ENCODE measurements at regions not wholly inside any gene's neighbourhood (a gene's known extent, or its start where the extent isn't known, plus 50 kb on each side); places are given as distances from the start of the nearest gene placed in this dataset.

DNA sequence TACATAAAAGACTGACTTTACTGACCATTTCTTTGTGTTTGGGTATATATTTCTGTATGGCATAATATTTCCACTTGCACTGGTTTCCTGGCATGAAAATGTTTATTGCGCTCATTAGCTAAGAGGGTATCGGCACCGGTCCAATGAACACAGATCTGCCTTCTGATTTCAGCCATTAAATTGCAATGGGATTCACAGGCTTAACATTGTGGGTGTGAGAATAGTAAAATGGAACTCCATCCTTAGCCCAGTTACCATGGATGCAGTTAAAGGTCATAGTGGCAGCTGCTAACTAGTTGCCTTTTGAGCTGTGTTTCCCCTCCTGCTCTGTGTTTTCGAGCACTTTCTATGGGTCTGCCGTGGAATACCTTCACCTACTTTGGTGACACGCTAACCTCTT, 352.6 kb upstream of the POU3F3 start:
- no peaks in the 10 kb centered on the region for H3K36me3 ChIP-seq
- peaks cover 0 to 3% (median 0%) of the 10 kb centered on the region in 7 donors for H3K27me3 ChIP-seq (replicated peaks in 1 of 7)
- no peak for DNase-seq
- TF ChIP-seq CTCF (IDR thresholded peaks at IDR 0.05 in 8 of 11, conservative IDR thresholded peaks at IDR 0.05 in 3 of 11) (no peak), POLR2AphosphoS5 (IDR thresholded peaks at IDR 0.05) (no peak), POLR2A (IDR thresholded peaks at IDR 0.05) (no peak)
- no peaks in the 10 kb centered on the region for H3K9me3 ChIP-seq
- no peak overlapping the region for H3K27ac ChIP-seq
- intact Hi-C loops (cut with DNase I; ENCODE audit: low total_unique reads), result no loop called here
- no peak overlapping the region for H3K4me3 ChIP-seq
- no peaks in the 10 kb centered on the region for H3K4me1 ChIP-seq
- 91 to 96% (median 94%) methylated on average over 6 of the region's 6 CpGs for WGBS, 5 donors

GRCh38 chr2:104501929-104502328, 352.0 kb upstream of the POU3F3 start:
- TF ChIP-seq POLR2A (IDR thresholded peaks at IDR 0.05), result no peak
- TF ChIP-seq POLR2AphosphoS5 (IDR thresholded peaks at IDR 0.05), result no peak
- no peak for TF ChIP-seq CTCF (IDR thresholded peaks at IDR 0.05 in 8 of 11, conservative IDR thresholded peaks at IDR 0.05 in 3 of 11)
- Histone ChIP-seq H3K9me3 (no peaks in the 10 kb centered on the region), H3K36me3 (no peaks in the 10 kb centered on the region), H3K27ac (no peak overlapping the region), H3K27me3 (replicated peaks in 1 of 7) (peaks cover 0 to 4% (median 0%) of the 10 kb centered on the region in 7 donors), H3K4me1 (no peaks in the 10 kb centered on the region), H3K4me3 (no peak overlapping the region)
- intact Hi-C loops (cut with DNase I; ENCODE audit: low total_unique reads), result no loop called here
- 90 to 93% (median 92%) methylated on average over 14 of the region's 14 CpGs for WGBS, 5 donors
- DNase-seq, result no peak

DNA sequence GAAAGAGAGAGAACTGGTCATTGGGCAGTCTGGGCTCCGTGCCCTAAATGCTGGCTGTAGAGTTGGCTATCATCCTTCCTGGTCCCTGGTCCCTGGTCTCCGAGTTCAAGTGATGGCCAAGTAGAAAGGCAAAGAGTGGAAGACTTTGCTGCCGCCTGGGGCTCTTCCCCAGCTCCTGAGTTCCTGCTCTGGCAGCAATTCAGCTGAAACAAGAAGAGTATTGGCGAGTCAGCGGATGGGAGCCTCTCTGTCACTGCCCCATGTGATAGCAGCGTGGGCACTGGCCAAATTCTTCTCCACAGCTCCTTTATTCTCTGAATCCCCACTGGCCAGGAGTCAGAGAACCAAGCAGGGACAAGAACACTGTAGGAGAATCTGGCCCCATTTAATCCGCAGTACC, 351.0 kb upstream of the POU3F3 start:
- Histone ChIP-seq H3K36me3 (no peaks in the 10 kb centered on the region), H3K9me3 (no peaks in the 10 kb centered on the region), H3K27ac (no peak overlapping the region), H3K4me3 (no peak overlapping the region), H3K4me1 (no peaks in the 10 kb centered on the region), H3K27me3 (replicated peaks in 1 of 7) (peaks cover 0 to 4% (median 0%) of the 10 kb centered on the region in 7 donors)
- WGBS, 5 donors, result 59 to 82% (median 70%) methylated on average over 7 of the region's 7 CpGs
- TF ChIP-seq POLR2AphosphoS5 (IDR thresholded peaks at IDR 0.05) (no peak), POLR2A (IDR thresholded peaks at IDR 0.05) (no peak), CTCF (IDR thresholded peaks at IDR 0.05 in 8 of 11, conservative IDR thresholded peaks at IDR 0.05 in 3 of 11) (no peak)
- intact Hi-C loops (cut with DNase I; ENCODE audit: low total_unique reads), result no loop called here
- no peak for DNase-seq

DNA sequence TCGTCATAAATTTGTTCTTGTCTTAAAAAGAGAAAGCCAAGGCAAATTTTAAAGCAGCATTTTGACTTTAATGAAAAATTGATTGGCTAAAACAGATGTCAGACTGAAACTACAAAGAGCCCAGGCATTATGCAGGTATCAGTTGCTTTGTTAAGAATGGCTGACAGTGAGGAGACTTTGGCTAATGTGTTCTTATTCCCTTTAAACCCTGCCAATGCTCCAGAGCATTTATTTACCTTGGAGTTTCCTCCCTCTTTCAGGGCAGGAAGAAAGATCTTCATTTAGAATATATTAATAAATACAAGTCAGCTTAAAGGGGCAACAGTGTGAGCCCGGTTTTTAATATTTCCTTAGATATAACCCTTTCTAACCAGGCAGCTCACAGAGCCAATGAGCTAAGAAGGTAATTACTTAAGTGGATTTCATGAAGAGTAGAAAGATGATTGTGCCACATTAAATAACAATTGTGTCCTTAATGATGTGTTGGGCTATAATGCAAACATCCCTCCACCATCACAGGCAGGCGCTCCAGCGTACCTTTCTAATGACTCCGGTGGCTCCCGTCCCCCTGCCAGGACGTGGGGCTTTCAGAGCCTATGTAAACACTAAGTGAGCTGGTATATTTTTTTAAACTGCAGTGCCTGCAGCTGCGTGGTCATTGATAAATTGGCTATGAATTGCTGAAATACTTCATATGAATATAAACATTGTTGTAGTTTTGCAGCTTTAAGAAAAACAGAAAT, 349.4 kb upstream of the POU3F3 start:
- Histone ChIP-seq H3K9me3 (no peaks in the 10 kb centered on the region), H3K4me3 (no peak overlapping the region), H3K27me3 (replicated peaks in 1 of 7) (peaks cover 0 to 4% (median 0%) of the 10 kb centered on the region in 7 donors), H3K36me3 (no peaks in the 10 kb centered on the region), H3K27ac (no peak overlapping the region), H3K4me1 (no peaks in the 10 kb centered on the region)
- no peak for DNase-seq
- intact Hi-C loops (cut with DNase I; ENCODE audit: low total_unique reads), result no loop called here
- WGBS, 5 donors, result 55 to 73% (median 62%) methylated on average over 8 of the region's 8 CpGs
- TF ChIP-seq POLR2AphosphoS5 (IDR thresholded peaks at IDR 0.05) (no peak), CTCF (IDR thresholded peaks at IDR 0.05 in 8 of 11, conservative IDR thresholded peaks at IDR 0.05 in 3 of 11) (no peak), POLR2A (IDR thresholded peaks at IDR 0.05) (no peak)

Data from spleen (tissue), 11 donors.